Esophagus squamous epithelium (tissue), 4 donors: ENCODE measurements at regions not wholly inside any gene's neighbourhood (a gene's known extent, or its start where the extent isn't known, plus 50 kb on each side); places are given as distances from the start of the nearest gene placed in this dataset.

Experiments used
- CTCF ChIP-seq, 6 experiments: fragments of 450-650 bp in 4 of 6; fragments of 200-600 bp in 2 of 6; sonication (generic) in 2 of 6; IDR thresholded peaks; one replicate each; pipeline ENCODE4 v1.5.1; 2016 to 2019; ENCODE audit warnings: antibody characterized with exemption in 6 of 6, mild to moderate bottlenecking in 4 of 6, moderate library complexity in 4 of 6
- POLR2A ChIP-seq, 4 donors: fragments of 450-650 bp; IDR thresholded peaks; one replicate each; pipeline ENCODE4 v1.6.1; 2017; ENCODE audit warnings: antibody characterized with exemption in 4 of 4, mild to moderate bottlenecking in 4 of 4, moderate library complexity in 3 of 4

GRCh38 chr11:135046556-135046955 is 634.5 kb upstream of the B3GAT1 start:
- TF ChIP-seq CTCF (IDR thresholded peaks at IDR 0.05) (no peak), POLR2A (IDR thresholded peaks at IDR 0.05) (no peak)
